ENCODE measurements at regions not wholly inside any gene's neighbourhood (a gene's known extent, or its start where the extent isn't known, plus 50 kb on each side); places are given as distances from the start of the nearest gene placed in this dataset.

GRCh38 chr13:88176231-88176630 lies 505.1 kb downstream of the SLITRK5 start:
- H3K27ac ChIP-seq (ENCODE audit: low read length): no peak overlapping the region
- Mint-ChIP-seq H3K27me3 (ENCODE audit: low read depth in 2 of 2) (no peaks in the 10 kb centered on the region), H3K4me3 (no peak overlapping the region), H3K9me3 (peaks cover 0 to 4% of the 10 kb centered on the region in 2 donors), H3K4me1 (peaks cover 5 to 14% of the 10 kb centered on the region in 2 donors), H3K27ac (no peak overlapping the region), H3K36me3 (peaks cover 13% of the 10 kb centered on the region)
- no peaks in the 10 kb centered on the region for H3K36me3 ChIP-seq (ENCODE audit: control insufficient read depth, insufficient read depth, low read length)
- no peak overlapping the region for H3K4me3 ChIP-seq (ENCODE audit: low read length)
- ATAC-seq: no peak
- no peaks in the 10 kb centered on the region for H3K4me1 ChIP-seq (ENCODE audit: control insufficient read depth, insufficient read depth, low read length)
- TF ChIP-seq CTCF (IDR thresholded peaks at IDR 0.05): no peak
- peaks cover 3% of the 10 kb centered on the region for H3K9me3 ChIP-seq (ENCODE audit: control insufficient read depth, insufficient read depth, low read length)
- H3K27me3 ChIP-seq (ENCODE audit: control insufficient read depth, insufficient read depth, low read length): no peaks in the 10 kb centered on the region
- WGBS (ENCODE audit: insufficient coverage): 87% methylated on average over 4 of the region's 4 CpGs
- no peak for DNase-seq
- intact Hi-C loops (cut with micrococcal nuclease): no loop called here

- TF ChIP-seq CTCF (IDR thresholded peaks at IDR 0.05): no peak
- H3K4me3 Mint-ChIP-seq: no peak overlapping the region
- Histone ChIP-seq H3K4me1 (ENCODE audit: control insufficient read depth, insufficient read depth, low read length) (no peaks in the 10 kb centered on the region), H3K27ac (ENCODE audit: low read length) (no peak overlapping the region), H3K9me3 (ENCODE audit: control insufficient read depth, insufficient read depth, low read length) (no peaks in the 10 kb centered on the region), H3K36me3 (ENCODE audit: control insufficient read depth, insufficient read depth, low read length) (no peaks in the 10 kb centered on the region), H3K4me3 (ENCODE audit: low read length) (no peak overlapping the region), H3K27me3 (ENCODE audit: control insufficient read depth, insufficient read depth, low read length) (no peaks in the 10 kb centered on the region)
- H3K9me3 Mint-ChIP-seq: peaks cover 0 to 2% of the 10 kb centered on the region in 2 donors
- ATAC-seq (no peak), DNase-seq (no peak)
- H3K27ac Mint-ChIP-seq: no peak overlapping the region
- no peaks in the 10 kb centered on the region for H3K27me3 Mint-ChIP-seq (ENCODE audit: low read depth in 2 of 2)
- H3K36me3 Mint-ChIP-seq: peaks cover 7% of the 10 kb centered on the region
- intact Hi-C loops (cut with micrococcal nuclease): no loop called here
- H3K4me1 Mint-ChIP-seq: peaks cover 10 to 15% of the 10 kb centered on the region in 2 donors
- WGBS (ENCODE audit: insufficient coverage): 90% methylated on average over 4 of the region's 4 CpGs
These were observed 512.3 kb downstream of the SLITRK5 start for GRCh38 chr13:88183440-88183839.

- Histone ChIP-seq H3K4me3 (ENCODE audit: low read length) (no peak overlapping the region), H3K27me3 (ENCODE audit: control insufficient read depth, insufficient read depth, low read length) (no peaks in the 10 kb centered on the region), H3K4me1 (ENCODE audit: control insufficient read depth, insufficient read depth, low read length) (no peaks in the 10 kb centered on the region), H3K36me3 (ENCODE audit: control insufficient read depth, insufficient read depth, low read length) (no peaks in the 10 kb centered on the region), H3K9me3 (ENCODE audit: control insufficient read depth, insufficient read depth, low read length) (no peaks in the 10 kb centered on the region), H3K27ac (ENCODE audit: low read length) (no peak overlapping the region)
- no peak for DNase-seq
- Mint-ChIP-seq H3K27me3 (ENCODE audit: low read depth in 2 of 2) (no peaks in the 10 kb centered on the region), H3K4me3 (no peak overlapping the region), H3K27ac (no peak overlapping the region), H3K9me3 (no peaks in the 10 kb centered on the region), H3K4me1 (peaks cover 5 to 13% of the 10 kb centered on the region in 2 donors), H3K36me3 (no peaks in the 10 kb centered on the region)
- no peak for ATAC-seq
- TF ChIP-seq CTCF (IDR thresholded peaks at IDR 0.05): no peak
- 84% methylated on average over 2 of the region's 3 CpGs for WGBS (ENCODE audit: insufficient coverage)
- intact Hi-C loops (cut with micrococcal nuclease): no loop called here
These were observed 517.8 kb downstream of the SLITRK5 start for GRCh38 chr13:88188986-88189385.

- peaks cover 5 to 13% of the 10 kb centered on the region in 2 donors for H3K4me1 Mint-ChIP-seq
- ATAC-seq: no peak
- no peak overlapping the region for H3K4me3 Mint-ChIP-seq
- H3K36me3 ChIP-seq (ENCODE audit: control insufficient read depth, insufficient read depth, low read length): no peaks in the 10 kb centered on the region
- no peak overlapping the region for H3K27ac ChIP-seq (ENCODE audit: low read length)
- DNase-seq: no peak
- no peaks in the 10 kb centered on the region for H3K27me3 Mint-ChIP-seq (ENCODE audit: low read depth in 2 of 2)
- H3K4me1 ChIP-seq (ENCODE audit: control insufficient read depth, insufficient read depth, low read length): no peaks in the 10 kb centered on the region
- H3K27me3 ChIP-seq (ENCODE audit: control insufficient read depth, insufficient read depth, low read length): no peaks in the 10 kb centered on the region
- TF ChIP-seq CTCF (IDR thresholded peaks at IDR 0.05): no peak
- H3K27ac Mint-ChIP-seq: no peak overlapping the region
- no peaks in the 10 kb centered on the region for H3K36me3 Mint-ChIP-seq
- no peak overlapping the region for H3K4me3 ChIP-seq (ENCODE audit: low read length)
- H3K9me3 Mint-ChIP-seq: no peaks in the 10 kb centered on the region
- no peaks in the 10 kb centered on the region for H3K9me3 ChIP-seq (ENCODE audit: control insufficient read depth, insufficient read depth, low read length)
- 95% methylated on average over 1 of the region's 2 CpGs for WGBS (ENCODE audit: insufficient coverage)
- intact Hi-C loops (cut with micrococcal nuclease): no loop called here
These were observed 518.6 kb downstream of the SLITRK5 start for GRCh38 chr13:88189728-88190127.
